ENCODE measurements at regions not wholly inside any gene's neighbourhood (a gene's known extent, or its start where the extent isn't known, plus 50 kb on each side); places are given as distances from the start of the nearest gene placed in this dataset.

- 0 out of 4 replicates have a peak, but pooled peaks of 1 of the 2 experiments have one; percentile 40 for TF ChIP-seq REST (IDR thresholded peaks at IDR 0.05; ENCODE audit: borderline replicate concordance in 1 of 2, low read depth in 1 of 2, low read length in 2 of 2)
- TF ChIP-seq ZNF549 (CRISPR knock-in tag; IDR thresholded peaks at IDR 0.05) = 0 out of 2 replicates have a peak, but pooled peaks have one; percentile 62
- TF ChIP-seq ZBTB42 (CRISPR knock-in tag; IDR thresholded peaks at IDR 0.05) = peak; percentile 61; the same call in 1 of the 2 replicates
- no peak for TF ChIP-seq ZNF530 (CRISPR knock-in tag; IDR thresholded peaks at IDR 0.05; ENCODE audit: low read depth)
- peak; percentile 43 for TF ChIP-seq POLR2AphosphoS5 (IDR thresholded peaks at IDR 0.05; ENCODE audit: low read depth, low read length)
- TF ChIP-seq ZFYVE20 (CRISPR knock-in tag; IDR thresholded peaks at IDR 0.05; ENCODE audit: borderline replicate concordance, low read depth) = no peak
- no peak for TF ChIP-seq FOXM1 (CRISPR knock-in tag; IDR thresholded peaks at IDR 0.05)
- no peak for TF ChIP-seq MYPOP (CRISPR knock-in tag; IDR thresholded peaks at IDR 0.05)
- TF ChIP-seq ZNF256 (CRISPR knock-in tag; conservative IDR thresholded peaks at IDR 0.05) = no peak
- TF ChIP-seq HNF1B (CRISPR knock-in tag; IDR thresholded peaks at IDR 0.05) = no peak; the same call in 1 of the 2 replicates
- no peak for TF ChIP-seq ZBTB3 (CRISPR knock-in tag; IDR thresholded peaks at IDR 0.05; ENCODE audit: borderline replicate concordance, low read depth)
- TF ChIP-seq RARA (CRISPR knock-in tag; IDR thresholded peaks at IDR 0.05) = peak; percentile 80
- TF ChIP-seq IRF2 (CRISPR knock-in tag; IDR thresholded peaks at IDR 0.05) = no peak
- TF ChIP-seq FOXA3 (CRISPR knock-in tag; IDR thresholded peaks at IDR 0.05) = peak; percentile 86
- 0 out of 2 replicates have a peak, but pooled peaks have one; percentile 11 for TF ChIP-seq UBTF (CRISPR knock-in tag; IDR thresholded peaks at IDR 0.05)
- no peak for TF ChIP-seq ZNF382 (CRISPR knock-in tag; IDR thresholded peaks at IDR 0.05; ENCODE audit: borderline replicate concordance)
- TF ChIP-seq ZNF292 (CRISPR knock-in tag; IDR thresholded peaks at IDR 0.05; ENCODE audit: borderline replicate concordance, low read depth) = 0 out of 2 replicates have a peak, but pooled peaks have one; percentile 20
- TF ChIP-seq ZFX (CRISPR knock-in tag; IDR thresholded peaks at IDR 0.05; ENCODE audit: low read depth) = peak; percentile 62; the same call in 1 of the 2 replicates
- peak; percentile 55; the same call in 1 of the 2 replicates for TF ChIP-seq SRF (IDR thresholded peaks at IDR 0.05; ENCODE audit: low read depth, low read length)
These were observed 142.1 kb downstream of the SEC14L1 start (continued) for GRCh38 chr17:77282524-77283515.

All from HepG2 (cell line).